Thyroid gland (tissue), 4 donors: ENCODE measurements at regions not wholly inside any gene's neighbourhood (a gene's known extent, or its start where the extent isn't known, plus 50 kb on each side); places are given as distances from the start of the nearest gene placed in this dataset.

Experiments used
- DNase-seq, 2 donors: peaks; one replicate each; pipeline ENCODE4 v3.0.0-alpha.2; 2019
- H3K27ac ChIP-seq, 3 donors: fragments of 200-600 bp; sonication (generic); 1 replicate in 2 of 3; 2 replicates in 1 of 3; pipeline ENCODE4 v1.5.1; 2016 to 2019; ENCODE audit warnings: mild to moderate bottlenecking in 1 of 3, moderate library complexity in 1 of 3
- H3K27me3 ChIP-seq: fragments of 200-600 bp; sonication (generic); one replicate; pipeline ENCODE4 v1.5.1; 2019
- H3K36me3 ChIP-seq, 2 donors: fragments of 200-600 bp; sonication (generic); one replicate each; pipeline ENCODE4 v1.5.1; 2016 to 2019
- H3K4me1 ChIP-seq, 2 donors: fragments of 200-600 bp; sonication (generic); one replicate each; pipeline ENCODE4 v1.5.1; 2017 to 2019
- H3K4me3 ChIP-seq, 3 donors: fragments of 200-600 bp; sonication (generic); replicated peaks in 1 of 3; 1 replicate in 2 of 3; 2 replicates in 1 of 3; pipeline ENCODE4 v1.5.1; 2016; ENCODE audit warnings: mild to moderate bottlenecking in 1 of 3
- H3K9me3 ChIP-seq: fragments of 200-600 bp; sonication (generic); one replicate; pipeline ENCODE4 v1.5.1; 2017
- CTCF ChIP-seq, 6 experiments: fragments of 200-600 bp in 3 of 6; fragments of 450-650 bp in 3 of 6; sonication (generic) in 3 of 6; IDR thresholded peaks; one replicate each; pipeline ENCODE4 v1.5.1; 2016 to 2019; ENCODE audit warnings: antibody characterized with exemption in 6 of 6, mild to moderate bottlenecking in 2 of 6, inconsistent platforms in 1 of 6, moderate library complexity in 1 of 6
- POLR2A ChIP-seq, 2 donors: fragments of 450-650 bp; IDR thresholded peaks; one replicate each; pipeline ENCODE4 v1.6.1; 2017; ENCODE audit warnings: antibody characterized with exemption in 2 of 2, mild to moderate bottlenecking in 2 of 2, moderate library complexity in 1 of 2
- WGBS, 2 donors: methylation state at CpG; one replicate each; pipeline ENCODE4 v1.1.5; 2017; 5-methylcytosine and 5-hydroxymethylcytosine counted together
- intact Hi-C: fragments of 100-400 bp; cut with DNase I; formaldehyde crosslinking; loops from one replicate; pipeline ENCODE4 v1.15.1; 2023

- intact Hi-C loops, result no loop called here
- no peak for DNase-seq
- H3K27ac ChIP-seq, result no peak overlapping the region
- H3K4me3 ChIP-seq, result no peak overlapping the region
- H3K27me3 ChIP-seq, result no peaks in the 10 kb centered on the region
- no peaks in the 10 kb centered on the region for H3K9me3 ChIP-seq
- H3K36me3 ChIP-seq, result no peaks in the 10 kb centered on the region
- H3K4me1 ChIP-seq, result no peaks in the 10 kb centered on the region
- WGBS, 2 donors, result 86 to 98% methylated on average over 1 of the region's 1 CpG
- TF ChIP-seq POLR2A (IDR thresholded peaks at IDR 0.05) (no peak), CTCF (IDR thresholded peaks at IDR 0.05) (no peak)
Observed at GRCh38 chr16:51888534-51888933, 658.4 kb downstream of the TOX3 start.

- Histone ChIP-seq H3K4me3 (no peak overlapping the region), H3K9me3 (no peaks in the 10 kb centered on the region), H3K27ac (no peak overlapping the region), H3K27me3 (no peaks in the 10 kb centered on the region), H3K4me1 (no peaks in the 10 kb centered on the region), H3K36me3 (no peaks in the 10 kb centered on the region)
- intact Hi-C loops, result no loop called here
- DNase-seq, result no peak
- 87 to 89% methylated on average over 1 of the region's 1 CpG for WGBS, 2 donors
- TF ChIP-seq CTCF (IDR thresholded peaks at IDR 0.05) (no peak), POLR2A (IDR thresholded peaks at IDR 0.05) (no peak)
Observed at GRCh38 chr16:51888016-51888415, 658.9 kb downstream of the TOX3 start.

- Histone ChIP-seq H3K4me1 (no peaks in the 10 kb centered on the region), H3K36me3 (no peaks in the 10 kb centered on the region), H3K9me3 (no peaks in the 10 kb centered on the region), H3K4me3 (no peak overlapping the region), H3K27ac (no peak overlapping the region), H3K27me3 (no peaks in the 10 kb centered on the region)
- intact Hi-C loops, result no loop called here
- WGBS, 2 donors, result 86 to 91% methylated on average over 2 of the region's 2 CpGs
- TF ChIP-seq CTCF (IDR thresholded peaks at IDR 0.05), result no peak
- TF ChIP-seq POLR2A (IDR thresholded peaks at IDR 0.05), result no peak
- DNase-seq, result no peak
Observed at GRCh38 chr16:51886456-51886855, 660.5 kb downstream of the TOX3 start.

GRCh38 chr16:51884773-51885172, 662.2 kb downstream of the TOX3 start:
- Histone ChIP-seq H3K27me3 (no peaks in the 10 kb centered on the region), H3K4me3 (no peak overlapping the region), H3K36me3 (no peaks in the 10 kb centered on the region), H3K27ac (no peak overlapping the region), H3K9me3 (no peaks in the 10 kb centered on the region), H3K4me1 (no peaks in the 10 kb centered on the region)
- WGBS, 2 donors, result 85 to 88% methylated on average over 2 of the region's 2 CpGs
- intact Hi-C loops, result no loop called here
- no peak for DNase-seq
- no peak for TF ChIP-seq POLR2A (IDR thresholded peaks at IDR 0.05)

- intact Hi-C loops, result no loop called here
- no peaks in the 10 kb centered on the region for H3K9me3 ChIP-seq
- H3K27ac ChIP-seq, result no peak overlapping the region
- H3K4me3 ChIP-seq, result no peak overlapping the region
- TF ChIP-seq POLR2A (IDR thresholded peaks at IDR 0.05) (no peak), CTCF (IDR thresholded peaks at IDR 0.05) (no peak)
- 89 to 98% methylated on average over 3 of the region's 3 CpGs for WGBS, 2 donors
- H3K4me1 ChIP-seq, result no peaks in the 10 kb centered on the region
- no peak for DNase-seq
- H3K36me3 ChIP-seq, result no peaks in the 10 kb centered on the region
- H3K27me3 ChIP-seq, result no peaks in the 10 kb centered on the region
Observed at GRCh38 chr16:51881731-51882130, 665.2 kb downstream of the TOX3 start.

GRCh38 chr16:51880776-51881175, 666.2 kb downstream of the TOX3 start:
- WGBS, 2 donors, result 49 to 51% methylated on average over 4 of the region's 4 CpGs
- intact Hi-C loops, result no loop called here

More at GRCh38 chr16:51880776-51881175, 666.2 kb downstream of the TOX3 start:
- TF ChIP-seq POLR2A (IDR thresholded peaks at IDR 0.05) (no peak), CTCF (IDR thresholded peaks at IDR 0.05) (no peak)
- Histone ChIP-seq H3K4me1 (no peaks in the 10 kb centered on the region), H3K27me3 (no peaks in the 10 kb centered on the region), H3K36me3 (no peaks in the 10 kb centered on the region), H3K27ac (no peak overlapping the region), H3K9me3 (no peaks in the 10 kb centered on the region), H3K4me3 (no peak overlapping the region)
- no peak for DNase-seq
